ENCODE measurements at regions not wholly inside any gene's neighbourhood (a gene's known extent, or its start where the extent isn't known, plus 50 kb on each side); places are given as distances from the start of the nearest gene placed in this dataset.

GRCh38 chr15:23954931-23955330, 267.8 kb upstream of the NDN start:
- Histone ChIP-seq H3K4me3 (no peak overlapping the region), H3K4me1 (ENCODE audit: control insufficient read depth in 5 of 5, insufficient read depth in 5 of 5, low read length in 5 of 5) (no peaks in the 10 kb centered on the region), H3K9ac (ENCODE audit: insufficient read depth in 1 of 2, low read length in 2 of 2) (no peak overlapping the region), H3K27me3 (ENCODE audit: control insufficient read depth in 3 of 3, insufficient read depth in 3 of 3, low read length in 2 of 3) (no peaks in the 10 kb centered on the region), H3K9me3 (ENCODE audit: control insufficient read depth in 4 of 4, insufficient read depth in 3 of 4, low read length in 3 of 4) (peaks cover 0 to 3% (median 0%) of the 10 kb centered on the region in 4 donors), H3K36me3 (ENCODE audit: control insufficient read depth in 4 of 4, insufficient read depth in 4 of 4, low read length in 4 of 4) (no peaks in the 10 kb centered on the region), H3K27ac (ENCODE audit: low read depth in 1 of 2, low read length in 1 of 2) (no peak overlapping the region)
- ATAC-seq (ENCODE audit: insufficient read depth, low FRiP score): no peak
- TF ChIP-seq CTCF (IDR thresholded peaks at IDR 0.05; ENCODE audit: control extremely low read depth, extremely low read depth): no peak
- no peak for DNase-seq
- WGBS, 2 donors: 85 to 86% methylated on average over 14 of the region's 14 CpGs

GRCh38 chr15:23983500-23984259, 296.6 kb upstream of the NDN start:
- H3K9me3 ChIP-seq (ENCODE audit: control insufficient read depth in 4 of 4, insufficient read depth in 3 of 4, low read length in 3 of 4): peaks cover 0 to 7% (median 0%) of the 10 kb centered on the region in 4 donors
- DNase-seq: no peak
- no peak for TF ChIP-seq CTCF (IDR thresholded peaks at IDR 0.05; ENCODE audit: control extremely low read depth, extremely low read depth)
- no peak overlapping the region for H3K9ac ChIP-seq (ENCODE audit: insufficient read depth in 1 of 2, low read length in 2 of 2)
- ATAC-seq (ENCODE audit: insufficient read depth, low FRiP score): no peak
- no peak overlapping the region for H3K27ac ChIP-seq (ENCODE audit: low read depth in 1 of 2, low read length in 1 of 2)
- no peaks in the 10 kb centered on the region for H3K27me3 ChIP-seq (ENCODE audit: control insufficient read depth in 3 of 3, insufficient read depth in 3 of 3, low read length in 2 of 3)
- H3K36me3 ChIP-seq (ENCODE audit: control insufficient read depth in 4 of 4, insufficient read depth in 4 of 4, low read length in 4 of 4): no peaks in the 10 kb centered on the region
- WGBS, 2 donors: 63 to 72% methylated on average over 5 of the region's 5 CpGs
- no peak overlapping the region for H3K4me3 ChIP-seq
- no peaks in the 10 kb centered on the region for H3K4me1 ChIP-seq (ENCODE audit: control insufficient read depth in 5 of 5, insufficient read depth in 5 of 5, low read length in 5 of 5)

- H3K4me3 ChIP-seq: no peak overlapping the region
- ATAC-seq (ENCODE audit: insufficient read depth, low FRiP score): no peak
- H3K36me3 ChIP-seq (ENCODE audit: control insufficient read depth in 4 of 4, insufficient read depth in 4 of 4, low read length in 4 of 4): no peaks in the 10 kb centered on the region
- no peaks in the 10 kb centered on the region for H3K4me1 ChIP-seq (ENCODE audit: control insufficient read depth in 5 of 5, insufficient read depth in 5 of 5, low read length in 5 of 5)
- no peak for TF ChIP-seq CTCF (IDR thresholded peaks at IDR 0.05; ENCODE audit: control extremely low read depth, extremely low read depth)
- DNase-seq: no peak
- H3K27ac ChIP-seq (ENCODE audit: low read depth in 1 of 2, low read length in 1 of 2): no peak overlapping the region
- no peaks in the 10 kb centered on the region for H3K27me3 ChIP-seq (ENCODE audit: control insufficient read depth in 3 of 3, insufficient read depth in 3 of 3, low read length in 2 of 3)
- no peak overlapping the region for H3K9ac ChIP-seq (ENCODE audit: insufficient read depth in 1 of 2, low read length in 2 of 2)
- peaks cover 0 to 14% (median 6%) of the 10 kb centered on the region in 4 donors for H3K9me3 ChIP-seq (ENCODE audit: control insufficient read depth in 4 of 4, insufficient read depth in 3 of 4, low read length in 3 of 4)
- WGBS, 2 donors: 59 to 65% methylated on average over 4 of the region's 4 CpGs
Observed at GRCh38 chr15:23994273-23994672, 307.2 kb upstream of the NDN start.

- Histone ChIP-seq H3K9ac (ENCODE audit: insufficient read depth in 1 of 2, low read length in 2 of 2) (no peak overlapping the region), H3K4me1 (ENCODE audit: control insufficient read depth in 5 of 5, insufficient read depth in 5 of 5, low read length in 5 of 5) (no peaks in the 10 kb centered on the region), H3K27ac (ENCODE audit: low read depth in 1 of 2, low read length in 1 of 2) (no peak overlapping the region), H3K36me3 (ENCODE audit: control insufficient read depth in 4 of 4, insufficient read depth in 4 of 4, low read length in 4 of 4) (no peaks in the 10 kb centered on the region), H3K4me3 (no peak overlapping the region), H3K9me3 (ENCODE audit: control insufficient read depth in 4 of 4, insufficient read depth in 3 of 4, low read length in 3 of 4) (peaks cover 0 to 14% (median 6%) of the 10 kb centered on the region in 4 donors), H3K27me3 (ENCODE audit: control insufficient read depth in 3 of 3, insufficient read depth in 3 of 3, low read length in 2 of 3) (no peaks in the 10 kb centered on the region)
- TF ChIP-seq CTCF (IDR thresholded peaks at IDR 0.05; ENCODE audit: control extremely low read depth, extremely low read depth): no peak
- WGBS, 2 donors: 34 to 50% methylated on average over 1 of the region's 1 CpG
- no peak for ATAC-seq (ENCODE audit: insufficient read depth, low FRiP score)
- DNase-seq: no peak
Observed at GRCh38 chr15:23998056-23998455, 311.0 kb upstream of the NDN start.
